Neuronal stem cell (in vitro differentiated cells): ENCODE measurements at regions not wholly inside any gene's neighbourhood (a gene's known extent, or its start where the extent isn't known, plus 50 kb on each side); places are given as distances from the start of the nearest gene placed in this dataset.

Source experiments
- DNase-seq: peaks from one replicate; pipeline ENCODE4 v3.0.0-alpha.2; 2013; ENCODE audit warnings: low spot score
- H2AFZ ChIP-seq: one replicate; pipeline ENCODE4 v1.6.1; 2013; ENCODE audit warnings: mild to moderate bottlenecking, low read length, inconsistent platforms
- H2AK5ac ChIP-seq: 2 replicates; pipeline ENCODE4 v1.6.1; 2013; ENCODE audit warnings: low read depth, mild to moderate bottlenecking, inconsistent platforms, low read length, moderate library complexity, mixed read lengths
- H2BK120ac ChIP-seq: 2 replicates; pipeline ENCODE4 v1.6.1; 2013; ENCODE audit warnings: low read depth, mild to moderate bottlenecking, inconsistent platforms, low read length, moderate library complexity, mixed read lengths
- H2BK12ac ChIP-seq: one replicate; pipeline ENCODE4 v1.6.1; 2013; ENCODE audit warnings: low read length, inconsistent platforms
- H2BK15ac ChIP-seq: 2 replicates; pipeline ENCODE4 v1.6.1; 2013; ENCODE audit warnings: mild to moderate bottlenecking, low read length, inconsistent platforms, mixed read lengths
- H2BK5ac ChIP-seq: one replicate; pipeline ENCODE4 v1.6.1; 2013; ENCODE audit warnings: inconsistent platforms, mild to moderate bottlenecking, low read length, moderate library complexity
- H3K14ac ChIP-seq: one replicate; pipeline ENCODE4 v1.6.1; 2013; ENCODE audit warnings: low read length, inconsistent platforms
- H3K18ac ChIP-seq: 2 replicates; pipeline ENCODE4 v1.6.1; 2013; ENCODE audit warnings: low read length, inconsistent platforms
- H3K23ac ChIP-seq: 2 replicates; pipeline ENCODE4 v1.6.1; 2013; ENCODE audit warnings: low read depth, mild to moderate bottlenecking, mixed read lengths, low read length, inconsistent platforms; ENCODE audit not compliant: poor library complexity
- H3K27ac ChIP-seq: replicated peaks from 3 replicates; pipeline ENCODE4 v1.5.1; 2013; ENCODE audit warnings: low read length, inconsistent platforms
- H3K27me3 ChIP-seq, 3 experiments: 2 replicates each; pipeline ENCODE4 v1.6.1; 2013; ENCODE audit warnings: low read length in 3 of 3, mild to moderate bottlenecking in 2 of 3, inconsistent platforms in 1 of 3, low read depth in 1 of 3, mixed read lengths in 1 of 3, moderate library complexity in 1 of 3; ENCODE audit not compliant: control insufficient read depth in 3 of 3, insufficient read depth in 3 of 3
- H3K36me3 ChIP-seq, 2 donors: replicated peaks in 1 of 2; 2 replicates each; pipeline ENCODE4 v1.6.1; 2013; ENCODE audit warnings: low read length in 2 of 2; ENCODE audit not compliant: control insufficient read depth in 2 of 2, insufficient read depth in 2 of 2
- H3K4ac ChIP-seq: 2 replicates; pipeline ENCODE4 v1.6.1; 2013; ENCODE audit warnings: inconsistent platforms, mild to moderate bottlenecking, low read length, moderate library complexity
- H3K4me1 ChIP-seq, 2 donors: 1 replicate in 1 of 2; 2 replicates in 1 of 2; pipeline ENCODE4 v1.6.1; 2013; ENCODE audit warnings: low read length in 2 of 2, low read depth in 1 of 2; ENCODE audit not compliant: control insufficient read depth in 2 of 2, insufficient read depth in 1 of 2
- H3K4me2 ChIP-seq: one replicate; pipeline ENCODE4 v1.6.1; 2013; ENCODE audit warnings: mild to moderate bottlenecking, low read length, inconsistent platforms; ENCODE audit not compliant: insufficient read depth, poor library complexity, severe bottlenecking
- H3K4me3 ChIP-seq, 2 donors: 2 replicates each; pipeline ENCODE4 v1.5.1; 2013; ENCODE audit warnings: low read length in 2 of 2, mild to moderate bottlenecking in 2 of 2, inconsistent platforms in 1 of 2, moderate library complexity in 1 of 2
- H3K79me1 ChIP-seq: one replicate; pipeline ENCODE4 v1.6.1; 2013; ENCODE audit warnings: low read depth, mild to moderate bottlenecking, inconsistent platforms, low read length, moderate library complexity
- H3K9ac ChIP-seq: one replicate; pipeline ENCODE4 v1.6.1; 2013; ENCODE audit warnings: mild to moderate bottlenecking, low read depth, low read length, inconsistent platforms; ENCODE audit not compliant: poor library complexity
- H3K9me3 ChIP-seq, 2 donors: replicated peaks in 1 of 2; 2 replicates each; pipeline versions ENCODE3 to v1.6.1; 2013; ENCODE audit warnings: low read length in 2 of 2, mild to moderate bottlenecking in 2 of 2, inconsistent platforms in 1 of 2, low read depth in 1 of 2, mixed read lengths in 1 of 2, moderate library complexity in 1 of 2; ENCODE audit not compliant: control insufficient read depth in 2 of 2, insufficient read depth in 1 of 2
- H4K8ac ChIP-seq: one replicate; pipeline ENCODE4 v1.6.1; 2013; ENCODE audit warnings: low read depth, mild to moderate bottlenecking, inconsistent platforms, low read length, moderate library complexity
- H4K91ac ChIP-seq: one replicate; pipeline ENCODE4 v1.6.1; 2013; ENCODE audit warnings: low read length, low read depth, mild to moderate bottlenecking, inconsistent platforms; ENCODE audit not compliant: poor library complexity
- WGBS, 2 donors: extraction: QIAGEN DNeasy Blood & Tissue Kit; methylation state at CpG; one replicate each; pipeline ENCODE4 v1.1.7; 2013; ENCODE audit warnings: missing lambda C conversion rate in 2 of 2, mixed read lengths in 1 of 2; ENCODE audit not compliant: insufficient read length in 2 of 2, insufficient replicate concordance in 1 of 2; ENCODE audit errors: extremely low coverage in 2 of 2; 5-methylcytosine and 5-hydroxymethylcytosine counted together

- Histone ChIP-seq H3K27ac (no peak overlapping the region), H3K79me1 (no peaks in the 10 kb centered on the region), H3K36me3 (no peaks in the 10 kb centered on the region), H2AK5ac (no peak overlapping the region), H2BK120ac (no peak overlapping the region), H3K4me3 (no peak overlapping the region), H4K8ac (no peak overlapping the region), H3K9me3 (no peaks in the 10 kb centered on the region), H3K27me3 (no peaks in the 10 kb centered on the region), H4K91ac (no peak overlapping the region), H3K4me2 (no peak overlapping the region), H3K4ac (no peak overlapping the region), H3K23ac (no peak overlapping the region), H2BK5ac (no peak overlapping the region), H2AFZ (no peak overlapping the region), H3K9ac (no peak overlapping the region), H2BK15ac (no peak overlapping the region), H3K18ac (no peak overlapping the region), H3K14ac (no peak overlapping the region), H2BK12ac (no peak overlapping the region), H3K4me1 (no peaks in the 10 kb centered on the region)
- WGBS, 2 donors, result no CpG with 5 or more reads among the region's 1 CpG
- no peak for DNase-seq
Observed at GRCh38 chr4:82200046-82200445, 173.7 kb downstream of the HNRNPD start.

GRCh38 chr4:82194329-82194728 is 179.5 kb downstream of the HNRNPD start:
- Histone ChIP-seq H3K23ac (no peak overlapping the region), H2BK12ac (no peak overlapping the region), H3K27me3 (peaks cover 0 to 2% (median 0%) of the 10 kb centered on the region in 3 experiments), H3K4me2 (no peak overlapping the region), H3K9ac (no peak overlapping the region), H3K14ac (no peak overlapping the region), H3K4me3 (no peak overlapping the region), H2BK15ac (no peak overlapping the region), H3K4me1 (no peaks in the 10 kb centered on the region), H3K4ac (no peak overlapping the region), H4K8ac (no peak overlapping the region), H3K27ac (no peak overlapping the region), H2AK5ac (no peak overlapping the region), H2BK120ac (no peak overlapping the region), H3K36me3 (no peaks in the 10 kb centered on the region), H3K79me1 (no peaks in the 10 kb centered on the region), H2BK5ac (no peak overlapping the region), H3K18ac (no peak overlapping the region), H4K91ac (no peak overlapping the region), H2AFZ (no peak overlapping the region), H3K9me3 (no peaks in the 10 kb centered on the region)
- no CpG with 5 or more reads among the region's 4 CpGs for WGBS, 2 donors
- no peak for DNase-seq

DNA sequence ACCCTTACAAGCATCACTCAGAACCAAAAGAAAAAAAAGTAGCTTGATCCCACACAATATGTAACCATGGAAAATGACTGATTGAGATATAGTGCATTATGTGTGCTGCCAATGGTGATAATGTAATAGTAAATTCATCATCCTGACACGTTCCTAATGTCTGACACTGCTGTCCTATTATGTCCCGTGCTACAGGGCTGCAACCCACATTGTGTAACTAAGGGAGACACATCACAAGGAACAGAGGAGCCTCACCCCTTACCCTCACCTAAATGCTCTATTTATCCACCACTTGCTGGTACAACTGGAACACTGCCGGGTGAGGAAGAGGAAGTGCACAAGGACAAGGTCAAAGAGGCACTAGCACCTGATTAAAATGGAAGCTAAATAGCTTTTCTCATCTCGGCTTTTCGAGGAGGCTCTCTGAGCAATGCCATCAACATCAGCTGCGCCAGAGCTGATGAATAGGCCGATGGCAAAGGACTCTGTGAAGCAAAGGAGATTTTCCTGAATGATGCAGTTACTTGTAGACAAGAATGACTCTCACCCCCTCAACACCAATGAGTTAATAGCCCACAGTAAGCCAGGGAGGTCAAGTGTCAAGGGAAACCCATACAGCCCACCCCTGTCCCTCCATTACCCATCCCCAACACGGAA is 181.6 kb downstream of the HNRNPD start:
- no peak for DNase-seq
- H3K27me3 ChIP-seq, result peaks cover 0 to 2% (median 0%) of the 10 kb centered on the region in 3 experiments
- no peak overlapping the region for H4K8ac ChIP-seq
- H3K9me3 ChIP-seq, result no peaks in the 10 kb centered on the region
- H2AFZ ChIP-seq, result no peak overlapping the region
- no peak overlapping the region for H2AK5ac ChIP-seq
- no peaks in the 10 kb centered on the region for H3K4me1 ChIP-seq
- no peaks in the 10 kb centered on the region for H3K79me1 ChIP-seq
- no peak overlapping the region for H3K23ac ChIP-seq
- H2BK5ac ChIP-seq, result no peak overlapping the region
- H3K4ac ChIP-seq, result no peak overlapping the region
- H3K18ac ChIP-seq, result no peak overlapping the region
- no CpG with 5 or more reads among the region's 8 CpGs for WGBS, 2 donors
- no peak overlapping the region for H2BK15ac ChIP-seq
- H3K36me3 ChIP-seq, result no peaks in the 10 kb centered on the region
- no peak overlapping the region for H2BK12ac ChIP-seq
- H2BK120ac ChIP-seq, result no peak overlapping the region
- no peak overlapping the region for H3K4me3 ChIP-seq
- H4K91ac ChIP-seq, result no peak overlapping the region
- no peak overlapping the region for H3K27ac ChIP-seq
- no peak overlapping the region for H3K14ac ChIP-seq
- H3K9ac ChIP-seq, result no peak overlapping the region
- H3K4me2 ChIP-seq, result no peak overlapping the region

DNA sequence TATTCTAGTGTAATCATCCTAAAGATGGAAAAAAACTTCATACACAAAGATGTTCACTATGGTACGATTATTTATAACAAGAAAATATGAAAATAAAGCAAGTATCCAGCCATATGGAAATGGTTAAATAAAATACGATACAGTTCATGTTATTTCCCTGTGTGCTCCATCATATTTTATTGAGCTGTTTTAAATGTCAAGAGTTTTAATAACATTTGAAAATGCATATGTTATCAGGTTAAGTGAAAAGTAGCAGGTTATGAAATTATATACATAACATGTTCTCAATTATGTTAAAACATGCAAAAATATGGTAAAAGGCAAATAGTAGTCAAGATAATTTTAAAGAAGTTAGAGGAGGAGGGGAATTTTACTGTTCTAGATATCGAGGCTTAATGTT is 192.0 kb downstream of the HNRNPD start:
- H2BK15ac ChIP-seq, result no peak overlapping the region
- H3K4me2 ChIP-seq, result no peak overlapping the region
- no peak overlapping the region for H2BK5ac ChIP-seq
- no peaks in the 10 kb centered on the region for H3K9me3 ChIP-seq
- H2AK5ac ChIP-seq, result no peak overlapping the region
- no peak overlapping the region for H2BK12ac ChIP-seq
- no peak overlapping the region for H3K14ac ChIP-seq
- no peak overlapping the region for H2AFZ ChIP-seq
- H4K8ac ChIP-seq, result no peak overlapping the region
- no peaks in the 10 kb centered on the region for H3K4me1 ChIP-seq
- H3K4ac ChIP-seq, result no peak overlapping the region
- no peaks in the 10 kb centered on the region for H3K79me1 ChIP-seq
- no peak overlapping the region for H2BK120ac ChIP-seq
- no peak for DNase-seq
- no peak overlapping the region for H3K23ac ChIP-seq
- no peak overlapping the region for H3K18ac ChIP-seq
- H3K36me3 ChIP-seq, result no peaks in the 10 kb centered on the region
- H3K27ac ChIP-seq, result no peak overlapping the region
- no peak overlapping the region for H3K9ac ChIP-seq
- no peaks in the 10 kb centered on the region for H3K27me3 ChIP-seq
- H4K91ac ChIP-seq, result no peak overlapping the region
- no peak overlapping the region for H3K4me3 ChIP-seq
- 100% methylated on average over 1 of the region's 3 CpGs; no CpG with 5 or more reads in 1 of the 2 donors for WGBS, 2 donors
